H1 (cell line): ENCODE measurements at regions not wholly inside any gene's neighbourhood (a gene's known extent, or its start where the extent isn't known, plus 50 kb on each side); places are given as distances from the start of the nearest gene placed in this dataset.

ENCODE experiments used
- CTCF ChIA-PET: fragments of 300-600 bp; sonication (Branson Sonifier 250); formaldehyde crosslinking; loops from one replicate; lab custom pipeline; 2021; ENCODE audit not compliant: partially characterized antibody; lab: Charles Lee
- POLR2A ChIA-PET: fragments of 300-600 bp; sonication (Branson Sonifier 250); formaldehyde crosslinking; loops from one replicate; lab custom pipeline; 2021; ENCODE audit warnings: inconsistent platforms; ENCODE audit not compliant: partially characterized antibody; lab: Charles Lee
- DNase-seq, 2 experiments: peaks; one replicate each; pipeline versions ENCODE4 v3.0.0 to v3.0.0-alpha.2; 2010 to 2022; ENCODE audit warnings: low spot score in 2 of 2, low read depth in 1 of 2, mixed read lengths in 1 of 2
- FAIRE-seq: peaks from 2 replicates; lab custom pipeline; 2011; peaks lifted over from hg19 to GRCh38; lab: Jason Lieb, UNC
- H2AFZ ChIP-seq: 2 replicates; pipeline ENCODE4 v1.8.1; 2012; ENCODE audit warnings: low read length, inconsistent platforms
- H2AK5ac ChIP-seq: 2 replicates; pipeline ENCODE4 v1.6.1; 2013; ENCODE audit warnings: low read depth, low read length
- H2BK120ac ChIP-seq: replicated peaks from 2 replicates; pipeline ENCODE3; 2013; ENCODE audit warnings: low read depth, low read length, inconsistent platforms
- H2BK12ac ChIP-seq: 2 replicates; pipeline ENCODE4 v1.6.1; 2013; ENCODE audit warnings: low read depth, low read length
- H2BK15ac ChIP-seq: 2 replicates; pipeline ENCODE4 v1.6.1; 2013; ENCODE audit warnings: low read length
- H2BK20ac ChIP-seq: 2 replicates; pipeline ENCODE4 v1.6.1; 2013; ENCODE audit warnings: low read length
- H2BK5ac ChIP-seq: 2 replicates; pipeline ENCODE4 v1.6.1; 2013; ENCODE audit warnings: low read depth, low read length
- H3K14ac ChIP-seq: 2 replicates; pipeline ENCODE4 v1.6.1; 2013; ENCODE audit warnings: inconsistent platforms; ENCODE audit not compliant: insufficient read length
- H3K18ac ChIP-seq: 2 replicates; pipeline ENCODE4 v1.6.1; 2013; ENCODE audit warnings: low read length; ENCODE audit errors: extremely low read depth
- H3K23ac ChIP-seq: 2 replicates; pipeline ENCODE4 v1.6.1; 2013; ENCODE audit warnings: inconsistent platforms; ENCODE audit not compliant: insufficient read length
- H3K23me2 ChIP-seq: 2 replicates; pipeline ENCODE4 v1.6.1; 2013; ENCODE audit warnings: low read depth, low read length
- H3K27ac ChIP-seq: 2 replicates; pipeline ENCODE4 v1.6.1; 2011; ENCODE audit warnings: low read depth, low read length, inconsistent platforms
- H3K27me3 ChIP-seq, 4 experiments: replicated peaks in 1 of 4; 1 replicate in 1 of 4; 2 replicates in 3 of 4; pipeline versions ENCODE4 v1.6.1 to v1.8.1; 2011 to 2013; ENCODE audit warnings: low read length in 3 of 4, mild to moderate bottlenecking in 3 of 4, inconsistent platforms in 2 of 4, mixed read lengths in 2 of 4, moderate library complexity in 1 of 4; ENCODE audit not compliant: control insufficient read depth in 3 of 4, insufficient read depth in 3 of 4; ENCODE audit errors: extremely low read depth in 1 of 4
- H3K36me3 ChIP-seq, 4 experiments: 2 replicates each; pipeline versions ENCODE4 v1.6.1 to v1.8.1; 2011 to 2013; ENCODE audit warnings: mild to moderate bottlenecking in 4 of 4, low read length in 3 of 4, moderate library complexity in 2 of 4, control low read depth in 1 of 4, inconsistent platforms in 1 of 4; ENCODE audit not compliant: insufficient read depth in 4 of 4, control insufficient read depth in 2 of 4
- H3K4ac ChIP-seq: replicated peaks from 2 replicates; pipeline ENCODE3; 2013; ENCODE audit warnings: low read length, low read depth, mixed read lengths, inconsistent platforms; ENCODE audit not compliant: insufficient read length
- H3K4me1 ChIP-seq, 4 experiments: replicated peaks in 1 of 4; 1 replicate in 1 of 4; 2 replicates in 3 of 4; pipeline versions ENCODE4 v1.6.1 to v1.8.1; 2011 to 2013; ENCODE audit warnings: low read length in 3 of 4, inconsistent platforms in 2 of 4, mixed read lengths in 1 of 4; ENCODE audit not compliant: insufficient read depth in 4 of 4, control insufficient read depth in 3 of 4
- H3K4me2 ChIP-seq, 2 experiments: 2 replicates each; pipeline versions ENCODE4 v1.6.1 to v1.8.1; 2011 to 2013; ENCODE audit warnings: low read depth in 2 of 2, low read length in 2 of 2, control low read depth in 1 of 2, inconsistent platforms in 1 of 2, mild to moderate bottlenecking in 1 of 2; ENCODE audit not compliant: insufficient read depth in 1 of 2
- H3K4me3 ChIP-seq, 4 experiments: fragments of 200-600, 300-600 bp in 1 of 4; sonication (generic), shearing (Covaris generic), sonication (Bioruptor Twin) in 1 of 4; 2 replicates each; pipeline versions ENCODE4 v1.5.1 to v1.8.1; 2011 to 2016; ENCODE audit warnings: low read length in 4 of 4, low read depth in 3 of 4, control low read depth in 2 of 4, inconsistent platforms in 2 of 4, mild to moderate bottlenecking in 2 of 4, mixed read lengths in 1 of 4, moderate library complexity in 1 of 4; ENCODE audit not compliant: insufficient read depth in 2 of 4; ENCODE audit errors: extremely low read depth in 1 of 4
- H3K56ac ChIP-seq: replicated peaks from 2 replicates; pipeline ENCODE3; 2013; ENCODE audit warnings: low read depth, mild to moderate bottlenecking, mixed read lengths, low read length, inconsistent platforms; ENCODE audit not compliant: insufficient read length
- H3K79me1 ChIP-seq: 2 replicates; pipeline ENCODE4 v1.6.1; 2013; ENCODE audit warnings: low read depth, low read length, control low read depth
- H3K79me2 ChIP-seq, 2 experiments: 2 replicates each; pipeline versions ENCODE4 v1.6.1 to v1.8.1; 2012 to 2013; ENCODE audit warnings: low read length in 2 of 2, mild to moderate bottlenecking in 2 of 2, inconsistent platforms in 1 of 2; ENCODE audit not compliant: insufficient read depth in 2 of 2, control insufficient read depth in 1 of 2
- H3K9ac ChIP-seq, 4 experiments: replicated peaks in 1 of 4; 1 replicate in 1 of 4; 2 replicates in 3 of 4; pipeline versions ENCODE4 v1.6.1 to v1.8.1; 2011 to 2013; ENCODE audit warnings: low read depth in 3 of 4, low read length in 3 of 4, control low read depth in 2 of 4, mild to moderate bottlenecking in 2 of 4, moderate library complexity in 2 of 4, inconsistent platforms in 1 of 4; ENCODE audit errors: extremely low read depth in 1 of 4
- H3K9me3 ChIP-seq, 2 experiments: 2 replicates each; pipeline versions ENCODE4 v1.6.1 to v1.8.1; 2012 to 2013; ENCODE audit warnings: mild to moderate bottlenecking in 2 of 2, moderate library complexity in 2 of 2, control low read depth in 1 of 2, inconsistent platforms in 1 of 2, low read depth in 1 of 2, low read length in 1 of 2, mixed read lengths in 1 of 2; ENCODE audit not compliant: insufficient read depth in 2 of 2
- H4K20me1 ChIP-seq, 2 experiments: replicated peaks in 1 of 2; 2 replicates each; pipeline versions ENCODE3 to v1.8.1; 2011 to 2013; ENCODE audit warnings: inconsistent platforms in 2 of 2, low read length in 2 of 2, mild to moderate bottlenecking in 1 of 2; ENCODE audit not compliant: insufficient read depth in 2 of 2, control insufficient read depth in 1 of 2
- H4K5ac ChIP-seq: 2 replicates; pipeline ENCODE4 v1.6.1; 2013; ENCODE audit warnings: low read length, low read depth, mixed read lengths, inconsistent platforms; ENCODE audit not compliant: insufficient read length
- H4K8ac ChIP-seq: 2 replicates; pipeline ENCODE4 v1.8.0; 2013; ENCODE audit warnings: mild to moderate bottlenecking, moderate library complexity, low read length, inconsistent platforms; ENCODE audit not compliant: insufficient read depth; ENCODE audit errors: extremely low read depth
- H4K91ac ChIP-seq: replicated peaks from 2 replicates; pipeline ENCODE3; 2013; ENCODE audit warnings: low read length, mixed read lengths, inconsistent platforms; ENCODE audit not compliant: insufficient read length
- WGBS, 2 experiments: shearing (Covaris generic) in 1 of 2; methylation state at CpG; one replicate each; pipeline versions ENCODE4 v1.1.6 to v1.1.7; 2013 to 2015; ENCODE audit warnings: low lambda C conversion rate in 2 of 2, mixed read lengths in 2 of 2, inconsistent platforms in 1 of 2, low coverage in 1 of 2, missing lambda C conversion rate in 1 of 2; ENCODE audit not compliant: insufficient replicate concordance in 2 of 2, insufficient coverage in 1 of 2, insufficient read length in 1 of 2; ENCODE audit errors: extremely low coverage in 1 of 2, missing lambda C conversion rate in 1 of 2; 5-methylcytosine and 5-hydroxymethylcytosine counted together
- TF ChIP-seq, protein P1 (sequence below): fragments of 300-600 bp; sonication (generic); IDR thresholded peaks from 2 replicates; pipeline ENCODE4 v1.7.1; 2012; ENCODE audit warnings: low read length, moderate library complexity, mild to moderate bottlenecking, inconsistent platforms; ENCODE audit not compliant: insufficient replicate concordance

- Histone ChIP-seq H4K91ac (no peak overlapping the region), H3K4me2 (no peak overlapping the region), H4K8ac (no peak overlapping the region), H3K18ac (no peak overlapping the region), H3K36me3 (no peaks in the 10 kb centered on the region), H3K9me3 (no peaks in the 10 kb centered on the region), H3K79me2 (no peaks in the 10 kb centered on the region), H2BK20ac (no peak overlapping the region), H2BK12ac (no peak overlapping the region), H2BK5ac (no peak overlapping the region), H3K23ac (no peak overlapping the region), H2BK15ac (no peak overlapping the region), H4K5ac (no peak overlapping the region), H2AFZ (no peak overlapping the region), H3K79me1 (no peaks in the 10 kb centered on the region), H3K27ac (no peak overlapping the region), H3K4ac (no peak overlapping the region), H2AK5ac (no peak overlapping the region), H4K20me1 (no peaks in the 10 kb centered on the region), H3K4me3 (no peak overlapping the region), H3K14ac (no peak overlapping the region), H3K27me3 (no peaks in the 10 kb centered on the region), H3K9ac (no peak overlapping the region), H3K56ac (no peak overlapping the region), H3K23me2 (no peaks in the 10 kb centered on the region), H3K4me1 (no peaks in the 10 kb centered on the region), H2BK120ac (no peak overlapping the region)
- ChIA-PET CTCF (no interaction called here), POLR2A (no interaction called here)
- DNase-seq (no peak), FAIRE-seq (no peak)
- 89% methylated on average over 2 of the region's 2 CpGs; no CpG with 5 or more reads in 1 of the 2 experiments for WGBS, 2 experiments
- TF ChIP-seq, protein P1, sequence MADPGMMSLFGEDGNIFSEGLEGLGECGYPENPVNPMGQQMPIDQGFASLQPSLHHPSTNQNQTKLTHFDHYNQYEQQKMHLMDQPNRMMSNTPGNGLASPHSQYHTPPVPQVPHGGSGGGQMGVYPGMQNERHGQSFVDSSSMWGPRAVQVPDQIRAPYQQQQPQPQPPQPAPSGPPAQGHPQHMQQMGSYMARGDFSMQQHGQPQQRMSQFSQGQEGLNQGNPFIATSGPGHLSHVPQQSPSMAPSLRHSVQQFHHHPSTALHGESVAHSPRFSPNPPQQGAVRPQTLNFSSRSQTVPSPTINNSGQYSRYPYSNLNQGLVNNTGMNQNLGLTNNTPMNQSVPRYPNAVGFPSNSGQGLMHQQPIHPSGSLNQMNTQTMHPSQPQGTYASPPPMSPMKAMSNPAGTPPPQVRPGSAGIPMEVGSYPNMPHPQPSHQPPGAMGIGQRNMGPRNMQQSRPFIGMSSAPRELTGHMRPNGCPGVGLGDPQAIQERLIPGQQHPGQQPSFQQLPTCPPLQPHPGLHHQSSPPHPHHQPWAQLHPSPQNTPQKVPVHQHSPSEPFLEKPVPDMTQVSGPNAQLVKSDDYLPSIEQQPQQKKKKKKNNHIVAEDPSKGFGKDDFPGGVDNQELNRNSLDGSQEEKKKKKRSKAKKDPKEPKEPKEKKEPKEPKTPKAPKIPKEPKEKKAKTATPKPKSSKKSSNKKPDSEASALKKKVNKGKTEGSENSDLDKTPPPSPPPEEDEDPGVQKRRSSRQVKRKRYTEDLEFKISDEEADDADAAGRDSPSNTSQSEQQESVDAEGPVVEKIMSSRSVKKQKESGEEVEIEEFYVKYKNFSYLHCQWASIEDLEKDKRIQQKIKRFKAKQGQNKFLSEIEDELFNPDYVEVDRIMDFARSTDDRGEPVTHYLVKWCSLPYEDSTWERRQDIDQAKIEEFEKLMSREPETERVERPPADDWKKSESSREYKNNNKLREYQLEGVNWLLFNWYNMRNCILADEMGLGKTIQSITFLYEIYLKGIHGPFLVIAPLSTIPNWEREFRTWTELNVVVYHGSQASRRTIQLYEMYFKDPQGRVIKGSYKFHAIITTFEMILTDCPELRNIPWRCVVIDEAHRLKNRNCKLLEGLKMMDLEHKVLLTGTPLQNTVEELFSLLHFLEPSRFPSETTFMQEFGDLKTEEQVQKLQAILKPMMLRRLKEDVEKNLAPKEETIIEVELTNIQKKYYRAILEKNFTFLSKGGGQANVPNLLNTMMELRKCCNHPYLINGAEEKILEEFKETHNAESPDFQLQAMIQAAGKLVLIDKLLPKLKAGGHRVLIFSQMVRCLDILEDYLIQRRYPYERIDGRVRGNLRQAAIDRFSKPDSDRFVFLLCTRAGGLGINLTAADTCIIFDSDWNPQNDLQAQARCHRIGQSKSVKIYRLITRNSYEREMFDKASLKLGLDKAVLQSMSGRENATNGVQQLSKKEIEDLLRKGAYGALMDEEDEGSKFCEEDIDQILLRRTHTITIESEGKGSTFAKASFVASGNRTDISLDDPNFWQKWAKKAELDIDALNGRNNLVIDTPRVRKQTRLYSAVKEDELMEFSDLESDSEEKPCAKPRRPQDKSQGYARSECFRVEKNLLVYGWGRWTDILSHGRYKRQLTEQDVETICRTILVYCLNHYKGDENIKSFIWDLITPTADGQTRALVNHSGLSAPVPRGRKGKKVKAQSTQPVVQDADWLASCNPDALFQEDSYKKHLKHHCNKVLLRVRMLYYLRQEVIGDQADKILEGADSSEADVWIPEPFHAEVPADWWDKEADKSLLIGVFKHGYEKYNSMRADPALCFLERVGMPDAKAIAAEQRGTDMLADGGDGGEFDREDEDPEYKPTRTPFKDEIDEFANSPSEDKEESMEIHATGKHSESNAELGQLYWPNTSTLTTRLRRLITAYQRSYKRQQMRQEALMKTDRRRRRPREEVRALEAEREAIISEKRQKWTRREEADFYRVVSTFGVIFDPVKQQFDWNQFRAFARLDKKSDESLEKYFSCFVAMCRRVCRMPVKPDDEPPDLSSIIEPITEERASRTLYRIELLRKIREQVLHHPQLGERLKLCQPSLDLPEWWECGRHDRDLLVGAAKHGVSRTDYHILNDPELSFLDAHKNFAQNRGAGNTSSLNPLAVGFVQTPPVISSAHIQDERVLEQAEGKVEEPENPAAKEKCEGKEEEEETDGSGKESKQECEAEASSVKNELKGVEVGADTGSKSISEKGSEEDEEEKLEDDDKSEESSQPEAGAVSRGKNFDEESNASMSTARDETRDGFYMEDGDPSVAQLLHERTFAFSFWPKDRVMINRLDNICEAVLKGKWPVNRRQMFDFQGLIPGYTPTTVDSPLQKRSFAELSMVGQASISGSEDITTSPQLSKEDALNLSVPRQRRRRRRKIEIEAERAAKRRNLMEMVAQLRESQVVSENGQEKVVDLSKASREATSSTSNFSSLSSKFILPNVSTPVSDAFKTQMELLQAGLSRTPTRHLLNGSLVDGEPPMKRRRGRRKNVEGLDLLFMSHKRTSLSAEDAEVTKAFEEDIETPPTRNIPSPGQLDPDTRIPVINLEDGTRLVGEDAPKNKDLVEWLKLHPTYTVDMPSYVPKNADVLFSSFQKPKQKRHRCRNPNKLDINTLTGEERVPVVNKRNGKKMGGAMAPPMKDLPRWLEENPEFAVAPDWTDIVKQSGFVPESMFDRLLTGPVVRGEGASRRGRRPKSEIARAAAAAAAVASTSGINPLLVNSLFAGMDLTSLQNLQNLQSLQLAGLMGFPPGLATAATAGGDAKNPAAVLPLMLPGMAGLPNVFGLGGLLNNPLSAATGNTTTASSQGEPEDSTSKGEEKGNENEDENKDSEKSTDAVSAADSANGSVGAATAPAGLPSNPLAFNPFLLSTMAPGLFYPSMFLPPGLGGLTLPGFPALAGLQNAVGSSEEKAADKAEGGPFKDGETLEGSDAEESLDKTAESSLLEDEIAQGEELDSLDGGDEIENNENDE: no peak
Observed at GRCh38 chr5:111984044-111984443, 227.1 kb upstream of the NREP start.
